DND-41 (cell line): ENCODE measurements at regions not wholly inside any gene's neighbourhood (a gene's known extent, or its start where the extent isn't known, plus 50 kb on each side); places are given as distances from the start of the nearest gene placed in this dataset.

Experiments used
- CTCF ChIP-seq: IDR thresholded peaks from 2 replicates; pipeline ENCODE4 v1.5.1; 2012; ENCODE audit warnings: borderline replicate concordance, low read length, moderate library complexity, mild to moderate bottlenecking; ENCODE audit not compliant: poor library complexity, severe bottlenecking; ENCODE audit errors: extremely low read depth
- EZH2 ChIP-seq: IDR thresholded peaks from 3 replicates; pipeline ENCODE4 v1.6.1; 2012; ENCODE audit warnings: borderline replicate concordance, low read depth, mild to moderate bottlenecking, moderate library complexity, low read length, inconsistent platforms; ENCODE audit not compliant: severe bottlenecking

- no peak for TF ChIP-seq CTCF
- no peak for TF ChIP-seq EZH2
Measured at GRCh38 chr2:146003337-146003736, 1483.4 kb upstream of the ZEB2 start.
